ENCODE measurements at regions not wholly inside any gene's neighbourhood (a gene's known extent, or its start where the extent isn't known, plus 50 kb on each side); places are given as distances from the start of the nearest gene placed in this dataset.

GRCh38 chr12:59393506-59393905, 202.3 kb upstream of the SLC16A7 start:
- Histone ChIP-seq H3K27ac (no peak overlapping the region), H3K36me3 (no peaks in the 10 kb centered on the region), H3K27me3 (no peaks in the 10 kb centered on the region), H3K9me3 (no peaks in the 10 kb centered on the region), H3K4me3 (no peak overlapping the region), H3K4me1 (no peaks in the 10 kb centered on the region)
- no peak for TF ChIP-seq POLR2A (IDR thresholded peaks at IDR 0.05)
- TF ChIP-seq CTCF (IDR thresholded peaks at IDR 0.05): no peak
- TF ChIP-seq EP300 (IDR thresholded peaks at IDR 0.05): no peak
- TF ChIP-seq POLR2AphosphoS5 (IDR thresholded peaks at IDR 0.05): no peak
- 81 to 90% (median 88%) methylated on average over 4 of the region's 4 CpGs for WGBS, 5 donors
- no peak for DNase-seq
- intact Hi-C loops (cut with DNase I; ENCODE audit: low total_unique reads): loop anchor here (10.0 kb wide), 1 partner anchor 421 kb away; no protein-coding TSS in a partner anchor

- Histone ChIP-seq H3K4me1 (no peaks in the 10 kb centered on the region), H3K4me3 (no peak overlapping the region), H3K9me3 (no peaks in the 10 kb centered on the region), H3K36me3 (no peaks in the 10 kb centered on the region), H3K27ac (no peak overlapping the region), H3K27me3 (no peaks in the 10 kb centered on the region)
- intact Hi-C loops (cut with DNase I; ENCODE audit: low total_unique reads): loop anchor here (10.0 kb wide), 1 partner anchor 425 kb away; no protein-coding TSS in a partner anchor
- DNase-seq: no peak
- 92 to 96% (median 94%) methylated on average over 11 to 13 of the region's 13 CpGs for whole genome bisulfite sequencing, 5 donors
- TF ChIP-seq EP300 (IDR thresholded peaks at IDR 0.05) (no peak), POLR2A (IDR thresholded peaks at IDR 0.05) (no peak), CTCF (IDR thresholded peaks at IDR 0.05) (no peak), POLR2AphosphoS5 (IDR thresholded peaks at IDR 0.05) (no peak)
Measured at GRCh38 chr12:59389968-59390576, 205.8 kb upstream of the SLC16A7 start.

GRCh38 chr12:59388694-59389093, 207.1 kb upstream of the SLC16A7 start:
- no peak for TF ChIP-seq POLR2AphosphoS5 (IDR thresholded peaks at IDR 0.05)
- TF ChIP-seq CTCF (IDR thresholded peaks at IDR 0.05): no peak
- no peak for TF ChIP-seq EP300 (IDR thresholded peaks at IDR 0.05)
- TF ChIP-seq POLR2A (IDR thresholded peaks at IDR 0.05): no peak
- Histone ChIP-seq H3K9me3 (no peaks in the 10 kb centered on the region), H3K27ac (no peak overlapping the region), H3K4me3 (no peak overlapping the region), H3K36me3 (no peaks in the 10 kb centered on the region), H3K4me1 (no peaks in the 10 kb centered on the region), H3K27me3 (no peaks in the 10 kb centered on the region)
- no peak for DNase-seq
- 86 to 95% (median 89%) methylated on average over 1 of the region's 1 CpG for WGBS, 5 donors
- intact Hi-C loops (cut with DNase I; ENCODE audit: low total_unique reads): no loop called here

- intact Hi-C loops (cut with DNase I; ENCODE audit: low total_unique reads): no loop called here
- H3K27me3 ChIP-seq: no peaks in the 10 kb centered on the region
- no peak overlapping the region for H3K27ac ChIP-seq
- TF ChIP-seq EP300 (IDR thresholded peaks at IDR 0.05) (no peak), POLR2A (IDR thresholded peaks at IDR 0.05) (no peak), POLR2AphosphoS5 (IDR thresholded peaks at IDR 0.05) (no peak), CTCF (IDR thresholded peaks at IDR 0.05) (no peak)
- no peaks in the 10 kb centered on the region for H3K36me3 ChIP-seq
- no peaks in the 10 kb centered on the region for H3K9me3 ChIP-seq
- H3K4me1 ChIP-seq: no peaks in the 10 kb centered on the region
- WGBS, 5 donors: 59 to 94% (median 77%) methylated on average over 1 of the region's 1 CpG
- no peak overlapping the region for H3K4me3 ChIP-seq
- no peak for DNase-seq
Measured at GRCh38 chr12:59388176-59388575, 207.7 kb upstream of the SLC16A7 start.

All from stomach (tissue), 8 donors.